ENCODE measurements at regions not wholly inside any gene's neighbourhood (a gene's known extent, or its start where the extent isn't known, plus 50 kb on each side); places are given as distances from the start of the nearest gene placed in this dataset.

DNA sequence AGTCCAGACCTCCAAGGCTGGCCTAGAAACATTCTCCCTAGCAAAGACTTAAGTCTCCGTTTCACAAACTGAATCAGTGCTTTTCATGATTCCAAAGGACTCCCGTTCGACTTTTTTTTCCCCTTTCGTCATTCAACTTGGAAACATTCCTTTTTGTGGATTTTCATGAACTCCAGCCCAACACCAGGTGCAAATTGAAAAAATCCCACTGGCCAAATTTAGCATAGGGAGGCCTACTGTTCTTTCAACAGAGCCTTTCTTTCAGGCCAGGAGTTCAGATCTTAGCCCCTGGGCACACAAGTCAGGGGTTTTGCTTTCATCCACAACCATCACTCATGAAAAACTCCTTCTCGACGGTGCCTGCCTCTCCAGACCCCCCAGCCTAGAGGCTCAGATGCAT lies 285.3 kb downstream of the PIK3R1 start:
- TF ChIP-seq, protein P1, sequence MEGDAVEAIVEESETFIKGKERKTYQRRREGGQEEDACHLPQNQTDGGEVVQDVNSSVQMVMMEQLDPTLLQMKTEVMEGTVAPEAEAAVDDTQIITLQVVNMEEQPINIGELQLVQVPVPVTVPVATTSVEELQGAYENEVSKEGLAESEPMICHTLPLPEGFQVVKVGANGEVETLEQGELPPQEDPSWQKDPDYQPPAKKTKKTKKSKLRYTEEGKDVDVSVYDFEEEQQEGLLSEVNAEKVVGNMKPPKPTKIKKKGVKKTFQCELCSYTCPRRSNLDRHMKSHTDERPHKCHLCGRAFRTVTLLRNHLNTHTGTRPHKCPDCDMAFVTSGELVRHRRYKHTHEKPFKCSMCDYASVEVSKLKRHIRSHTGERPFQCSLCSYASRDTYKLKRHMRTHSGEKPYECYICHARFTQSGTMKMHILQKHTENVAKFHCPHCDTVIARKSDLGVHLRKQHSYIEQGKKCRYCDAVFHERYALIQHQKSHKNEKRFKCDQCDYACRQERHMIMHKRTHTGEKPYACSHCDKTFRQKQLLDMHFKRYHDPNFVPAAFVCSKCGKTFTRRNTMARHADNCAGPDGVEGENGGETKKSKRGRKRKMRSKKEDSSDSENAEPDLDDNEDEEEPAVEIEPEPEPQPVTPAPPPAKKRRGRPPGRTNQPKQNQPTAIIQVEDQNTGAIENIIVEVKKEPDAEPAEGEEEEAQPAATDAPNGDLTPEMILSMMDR (conservative IDR thresholded peaks at IDR 0.05; ENCODE audit: low read length), result no peak
- no peak for TF ChIP-seq EZH2phosphoT487 (IDR thresholded peaks at IDR 0.05; ENCODE audit: borderline replicate concordance, low read depth, low read length)
